ENCODE measurements at regions not wholly inside any gene's neighbourhood (a gene's known extent, or its start where the extent isn't known, plus 50 kb on each side); places are given as distances from the start of the nearest gene placed in this dataset.

DNA sequence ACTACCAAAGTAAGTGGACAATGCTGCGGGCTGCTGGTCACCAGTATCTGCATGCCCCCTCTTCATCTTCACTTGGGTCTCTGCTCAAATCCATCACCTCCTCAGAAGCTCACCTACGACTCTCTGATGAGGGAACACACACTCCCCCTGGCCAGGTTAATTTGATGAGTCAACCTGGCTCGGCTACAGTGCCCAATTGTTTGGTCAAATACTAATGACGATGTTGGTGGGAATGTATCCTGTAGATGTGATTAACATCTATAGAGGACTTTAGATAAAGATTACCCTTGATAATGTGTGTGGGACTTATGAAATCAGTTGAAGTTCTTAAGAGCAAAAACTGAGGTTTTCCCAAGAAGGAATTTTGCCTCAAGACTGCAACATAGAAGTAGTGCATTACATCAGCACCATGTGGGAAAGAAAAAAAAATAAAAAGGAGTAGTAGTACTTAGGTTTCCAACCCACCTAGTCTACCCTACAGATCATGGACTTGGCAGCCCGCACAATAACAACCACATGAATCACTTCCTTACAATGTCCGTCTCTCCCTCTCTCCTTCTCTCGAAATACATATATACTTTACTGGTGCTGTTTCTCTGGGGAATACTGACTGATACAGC, 467.3 kb downstream of the DNAH5 start:
- TF ChIP-seq CTCF (IDR thresholded peaks at IDR 0.05) (no peak), POLR2A (IDR thresholded peaks at IDR 0.05) (no peak), EP300 (IDR thresholded peaks at IDR 0.05) (no peak)
